Transverse colon (tissue), 4 donors: ENCODE measurements at regions not wholly inside any gene's neighbourhood (a gene's known extent, or its start where the extent isn't known, plus 50 kb on each side); places are given as distances from the start of the nearest gene placed in this dataset.
A peak's percentile ranks its signal among the peaks of the same experiment; 100 is the strongest.

Experiments
- DNase-seq: peaks from one replicate; pipeline ENCODE4 v3.0.0-alpha.2; 2019
- H3K27ac ChIP-seq, 4 donors: fragments of 200-600 bp; sonication (generic); 2 replicates each; pipeline ENCODE4 v1.5.1; 2016 to 2018; ENCODE audit warnings: inconsistent platforms in 4 of 4
- H3K27me3 ChIP-seq: fragments of 200-600 bp; sonication (generic); 2 replicates; pipeline ENCODE4 v1.5.1; 2017; ENCODE audit warnings: inconsistent platforms
- H3K36me3 ChIP-seq, 4 donors: fragments of 200-600 bp; sonication (generic); 2 replicates each; pipeline ENCODE4 v1.5.1; 2017 to 2019; ENCODE audit warnings: inconsistent platforms in 4 of 4
- H3K4me1 ChIP-seq, 4 donors: fragments of 200-600 bp; sonication (generic); 2 replicates each; pipeline ENCODE4 v1.5.1; 2017 to 2020; ENCODE audit warnings: inconsistent platforms in 4 of 4
- H3K4me3 ChIP-seq, 4 donors: fragments of 200-600 bp; sonication (generic); 1 replicate in 1 of 4; 2 replicates in 3 of 4; pipeline versions ENCODE4 v1.5.1 to v1.6.1; 2017 to 2019; ENCODE audit warnings: inconsistent platforms in 4 of 4
- H3K9me3 ChIP-seq, 2 donors: fragments of 200-600 bp; sonication (generic); 2 replicates each; pipeline ENCODE4 v1.5.1; 2017 to 2019; ENCODE audit warnings: inconsistent platforms in 2 of 2
- EP300 ChIP-seq: sonication (generic); formaldehyde crosslinking; IDR thresholded peaks from one replicate; pipeline ENCODE4 v1.6.1; 2017; ENCODE audit warnings: antibody characterized with exemption, low read depth
- POLR2A ChIP-seq: fragments of 450-650 bp; IDR thresholded peaks from one replicate; pipeline ENCODE4 v1.6.1; 2016; ENCODE audit warnings: antibody characterized with exemption, mild to moderate bottlenecking, moderate library complexity
- POLR2AphosphoS5 ChIP-seq, 3 donors: sonication (generic); formaldehyde crosslinking; IDR thresholded peaks; one replicate each; pipeline ENCODE4 v1.6.1; 2016; ENCODE audit warnings: antibody characterized with exemption in 3 of 3
- WGBS, 2 donors: methylation state at CpG; one replicate each; pipeline ENCODE4 v1.1.5; 2018; ENCODE audit warnings: low coverage in 1 of 2; 5-methylcytosine and 5-hydroxymethylcytosine counted together
- in situ Hi-C, 4 donors: fragments of 200-750 bp; cut with MboI; loops; one replicate each; pipeline versions ENCODE4 v1.15.0 to v1.15.1; 2017; ENCODE audit warnings: low sequenced_read_pairs in 3 of 4, low pct_ligation_motif_present in 1 of 4, low pct_unique_long_range_greater_than_20kb in 1 of 4
- intact Hi-C: fragments of 100-400 bp; cut with DNase I; formaldehyde crosslinking; loops from one replicate; pipeline ENCODE4 v1.15.1; 2023; ENCODE audit warnings: low total_unique reads
- TF ChIP-seq, protein P1 (sequence below), 5 experiments: fragments of 200-600 bp in 3 of 5; fragments of 450-650 bp in 2 of 5; sonication (generic) in 3 of 5; IDR thresholded peaks; 1 replicate in 2 of 5; 2 replicates in 3 of 5; pipeline ENCODE4 v1.5.1; 2016 to 2017; ENCODE audit warnings: antibody characterized with exemption in 5 of 5, inconsistent platforms in 3 of 5, mild to moderate bottlenecking in 2 of 5, moderate library complexity in 1 of 5

DNA sequence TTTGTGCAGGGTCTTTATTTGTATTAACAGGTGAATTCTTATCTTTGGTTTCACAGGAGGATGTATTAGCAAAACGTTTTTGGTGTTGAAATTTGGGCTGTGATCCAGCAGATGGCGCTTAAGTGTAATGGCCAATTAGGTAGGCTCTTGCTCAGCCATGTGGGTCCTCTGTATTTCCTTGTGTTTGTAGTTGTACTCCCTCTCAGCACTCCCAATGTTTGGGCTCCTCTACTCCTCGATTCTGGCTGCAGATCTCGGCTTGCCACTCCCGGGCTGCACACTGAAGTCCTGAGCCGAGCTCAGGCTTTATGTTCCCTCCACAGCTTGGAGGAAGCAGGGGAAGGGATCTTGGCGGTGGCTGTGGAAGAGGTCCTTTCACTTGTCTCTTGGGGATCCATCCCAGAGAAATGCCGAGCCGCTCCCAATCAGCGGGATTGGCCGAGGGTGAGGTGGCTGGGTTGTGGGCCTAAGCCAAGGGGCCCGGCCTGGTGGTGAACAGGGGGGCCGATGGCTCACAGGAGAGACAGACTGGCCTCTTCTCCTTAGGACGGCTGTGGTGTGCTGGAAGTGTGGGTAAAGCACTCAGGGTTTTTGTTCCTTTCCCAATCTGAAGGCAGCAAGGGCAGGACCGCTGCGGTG, 133.7 kb downstream of the AEBP2 start:
- TF ChIP-seq EP300 (no peak), POLR2AphosphoS5 (IDR thresholded peaks at IDR 0.05) (no peak), POLR2A (no peak)
- TF ChIP-seq, protein P1, sequence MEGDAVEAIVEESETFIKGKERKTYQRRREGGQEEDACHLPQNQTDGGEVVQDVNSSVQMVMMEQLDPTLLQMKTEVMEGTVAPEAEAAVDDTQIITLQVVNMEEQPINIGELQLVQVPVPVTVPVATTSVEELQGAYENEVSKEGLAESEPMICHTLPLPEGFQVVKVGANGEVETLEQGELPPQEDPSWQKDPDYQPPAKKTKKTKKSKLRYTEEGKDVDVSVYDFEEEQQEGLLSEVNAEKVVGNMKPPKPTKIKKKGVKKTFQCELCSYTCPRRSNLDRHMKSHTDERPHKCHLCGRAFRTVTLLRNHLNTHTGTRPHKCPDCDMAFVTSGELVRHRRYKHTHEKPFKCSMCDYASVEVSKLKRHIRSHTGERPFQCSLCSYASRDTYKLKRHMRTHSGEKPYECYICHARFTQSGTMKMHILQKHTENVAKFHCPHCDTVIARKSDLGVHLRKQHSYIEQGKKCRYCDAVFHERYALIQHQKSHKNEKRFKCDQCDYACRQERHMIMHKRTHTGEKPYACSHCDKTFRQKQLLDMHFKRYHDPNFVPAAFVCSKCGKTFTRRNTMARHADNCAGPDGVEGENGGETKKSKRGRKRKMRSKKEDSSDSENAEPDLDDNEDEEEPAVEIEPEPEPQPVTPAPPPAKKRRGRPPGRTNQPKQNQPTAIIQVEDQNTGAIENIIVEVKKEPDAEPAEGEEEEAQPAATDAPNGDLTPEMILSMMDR (IDR thresholded peaks at IDR 0.05): peak in 4 of 5 experiments; percentile 31 to 35 (median 33)

GRCh38 chr12:19573866-19574265, 134.6 kb downstream of the AEBP2 start:
- DNase-seq: no peak
- H3K27ac ChIP-seq: no peak overlapping the region
- 98% methylated on average over 7 of the region's 11 CpGs; no CpG with 5 or more reads in 1 of the 2 donors for WGBS, 2 donors
- intact Hi-C loops: no loop called here
- TF ChIP-seq, protein P1 (IDR thresholded peaks at IDR 0.05): no peak
- TF ChIP-seq POLR2AphosphoS5 (IDR thresholded peaks at IDR 0.05) (no peak), EP300 (no peak), POLR2A (no peak)
- H3K36me3 ChIP-seq: no peaks in the 10 kb centered on the region
- peaks cover 0 to 26% (median 2%) of the 10 kb centered on the region in 4 donors for H3K4me1 ChIP-seq
- in situ Hi-C loops: no loop called here
- H3K27me3 ChIP-seq: no peaks in the 10 kb centered on the region
- H3K9me3 ChIP-seq: no peaks in the 10 kb centered on the region
- no peak overlapping the region for H3K4me3 ChIP-seq

More for the DNA sequence above, 133.7 kb downstream of the AEBP2 start:
- H3K4me1 ChIP-seq: peaks cover 0 to 26% (median 2%) of the 10 kb centered on the region in 4 donors
- H3K9me3 ChIP-seq: no peaks in the 10 kb centered on the region
- WGBS, 2 donors: 86% methylated on average over 16 of the region's 16 CpGs; no CpG with 5 or more reads in 1 of the 2 donors
- H3K36me3 ChIP-seq: no peaks in the 10 kb centered on the region
- H3K27me3 ChIP-seq: no peaks in the 10 kb centered on the region
- in situ Hi-C loops (no loop called here), intact Hi-C loops (no loop called here)
- DNase-seq: peak; percentile 13
- no peak overlapping the region for H3K4me3 ChIP-seq
- no peak overlapping the region for H3K27ac ChIP-seq

GRCh38 chr12:19574601-19575000, 135.3 kb downstream of the AEBP2 start:
- intact Hi-C loops (no loop called here), in situ Hi-C loops (no loop called here)
- TF ChIP-seq, protein P1 (IDR thresholded peaks at IDR 0.05): no peak
- TF ChIP-seq EP300 (no peak), POLR2AphosphoS5 (IDR thresholded peaks at IDR 0.05) (no peak), POLR2A (no peak)
- no peaks in the 10 kb centered on the region for H3K27me3 ChIP-seq
- no peak overlapping the region for H3K27ac ChIP-seq
- H3K4me3 ChIP-seq: no peak overlapping the region
- H3K9me3 ChIP-seq: no peaks in the 10 kb centered on the region
- no peaks in the 10 kb centered on the region for H3K36me3 ChIP-seq
- H3K4me1 ChIP-seq: peaks cover 0 to 26% (median 2%) of the 10 kb centered on the region in 4 donors
- no peak for DNase-seq

GRCh38 chr12:19575337-19576243, 136.3 kb downstream of the AEBP2 start:
- no peak overlapping the region for H3K27ac ChIP-seq
- in situ Hi-C loops: no loop called here
- 59 to 70% methylated on average over 2 to 5 of the region's 5 CpGs for WGBS, 2 donors

More at GRCh38 chr12:19575337-19576243, 136.3 kb downstream of the AEBP2 start:
- TF ChIP-seq POLR2A: no peak
- TF ChIP-seq, protein P1 (IDR thresholded peaks at IDR 0.05): no peak
- TF ChIP-seq POLR2AphosphoS5 (IDR thresholded peaks at IDR 0.05): no peak
- TF ChIP-seq EP300: no peak
- intact Hi-C loops: no loop called here
- Histone ChIP-seq H3K36me3 (no peaks in the 10 kb centered on the region), H3K27me3 (no peaks in the 10 kb centered on the region), H3K9me3 (no peaks in the 10 kb centered on the region), H3K4me1 (peaks cover 0 to 26% (median 2%) of the 10 kb centered on the region in 4 donors), H3K4me3 (no peak overlapping the region)
- no peak for DNase-seq
